Spleen (tissue), 7 donors: ENCODE measurements at regions not wholly inside any gene's neighbourhood (a gene's known extent, or its start where the extent isn't known, plus 50 kb on each side); places are given as distances from the start of the nearest gene placed in this dataset.

ENCODE experiments used
- POLR2A ChIP-seq, 3 donors: fragments of 450-650 bp; IDR thresholded peaks; one replicate each; pipeline ENCODE4 v1.5.1; 2017; ENCODE audit warnings: antibody characterized with exemption in 3 of 3, mild to moderate bottlenecking in 1 of 3
- TF ChIP-seq, protein P1 (sequence below), 11 experiments: fragments of 200-600 bp in 7 of 11; fragments of 450-650 bp in 4 of 11; sonication (generic) in 4 of 11; IDR thresholded peaks in 8 of 11; conservative IDR thresholded peaks in 3 of 11; 1 replicate in 7 of 11; 2 replicates in 4 of 11; pipeline versions ENCODE4 v1.4.0 to v1.8.0; 2016 to 2021; ENCODE audit warnings: antibody characterized with exemption in 11 of 11, inconsistent platforms in 4 of 11, mild to moderate bottlenecking in 1 of 11
- donor health status: DM: no; HTN: no; CAD: no; lungs with moderate emphysema.
- donor health status: DM: no; HTN: no; CAD: no.
- donor health status: DM: no; HTN: no; CAD: no.

DNA sequence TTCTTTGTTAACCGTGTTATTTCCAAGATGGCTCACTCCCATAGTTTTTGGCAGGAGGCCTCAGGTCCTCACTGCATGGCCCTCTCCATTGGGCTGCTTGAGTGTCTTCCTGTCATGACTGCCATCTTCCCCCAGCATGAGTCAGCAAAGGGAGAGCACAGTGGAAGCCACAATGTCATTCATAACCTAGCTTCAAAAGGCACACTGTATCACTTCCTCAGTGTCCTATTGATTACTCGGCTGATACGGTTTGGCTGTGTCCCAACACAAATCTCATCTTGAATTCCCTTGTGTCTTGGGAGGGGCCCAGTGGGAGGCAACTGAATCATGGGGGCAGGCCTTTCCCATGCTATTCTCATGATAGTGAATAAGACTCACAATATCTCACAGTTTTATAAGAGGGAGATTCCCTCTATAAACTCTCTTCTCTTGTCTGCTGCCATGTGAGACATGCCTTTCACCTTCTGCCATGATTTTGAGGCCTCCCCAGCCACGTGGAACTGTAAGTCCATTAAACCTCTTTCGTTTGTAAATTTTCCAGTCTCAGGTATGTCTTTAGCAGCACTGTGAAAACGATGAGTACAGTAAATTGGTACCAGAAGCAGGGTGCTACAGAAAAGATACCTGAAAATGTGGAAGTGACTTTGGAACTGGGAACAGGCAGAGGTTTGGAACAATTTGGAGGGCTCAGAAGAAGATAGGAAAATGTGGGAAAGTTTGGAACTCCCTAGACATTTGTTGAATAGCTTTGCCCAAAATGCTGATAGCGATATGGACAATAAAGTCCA, 106.5 kb downstream of the PRLHR start:
- TF ChIP-seq, protein P1, sequence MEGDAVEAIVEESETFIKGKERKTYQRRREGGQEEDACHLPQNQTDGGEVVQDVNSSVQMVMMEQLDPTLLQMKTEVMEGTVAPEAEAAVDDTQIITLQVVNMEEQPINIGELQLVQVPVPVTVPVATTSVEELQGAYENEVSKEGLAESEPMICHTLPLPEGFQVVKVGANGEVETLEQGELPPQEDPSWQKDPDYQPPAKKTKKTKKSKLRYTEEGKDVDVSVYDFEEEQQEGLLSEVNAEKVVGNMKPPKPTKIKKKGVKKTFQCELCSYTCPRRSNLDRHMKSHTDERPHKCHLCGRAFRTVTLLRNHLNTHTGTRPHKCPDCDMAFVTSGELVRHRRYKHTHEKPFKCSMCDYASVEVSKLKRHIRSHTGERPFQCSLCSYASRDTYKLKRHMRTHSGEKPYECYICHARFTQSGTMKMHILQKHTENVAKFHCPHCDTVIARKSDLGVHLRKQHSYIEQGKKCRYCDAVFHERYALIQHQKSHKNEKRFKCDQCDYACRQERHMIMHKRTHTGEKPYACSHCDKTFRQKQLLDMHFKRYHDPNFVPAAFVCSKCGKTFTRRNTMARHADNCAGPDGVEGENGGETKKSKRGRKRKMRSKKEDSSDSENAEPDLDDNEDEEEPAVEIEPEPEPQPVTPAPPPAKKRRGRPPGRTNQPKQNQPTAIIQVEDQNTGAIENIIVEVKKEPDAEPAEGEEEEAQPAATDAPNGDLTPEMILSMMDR (IDR thresholded peaks at IDR 0.05 in 8 of 11, conservative IDR thresholded peaks at IDR 0.05 in 3 of 11): no peak
- no peak for TF ChIP-seq POLR2A (IDR thresholded peaks at IDR 0.05)
